ENCODE measurements at regions not wholly inside any gene's neighbourhood (a gene's known extent, or its start where the extent isn't known, plus 50 kb on each side); places are given as distances from the start of the nearest gene placed in this dataset.

- no peak for TF ChIP-seq CTCF (IDR thresholded peaks at IDR 0.05)
- TF ChIP-seq POLR2A (IDR thresholded peaks at IDR 0.05) = no peak
These were observed 940.4 kb upstream of the SLC10A2 start for GRCh38 chr13:104006625-104007075.

Data from lower leg skin (tissue), 3 donors.